ENCODE measurements at regions not wholly inside any gene's neighbourhood (a gene's known extent, or its start where the extent isn't known, plus 50 kb on each side); places are given as distances from the start of the nearest gene placed in this dataset.
A peak's percentile ranks its signal among the peaks of the same experiment; 100 is the strongest.

DNA sequence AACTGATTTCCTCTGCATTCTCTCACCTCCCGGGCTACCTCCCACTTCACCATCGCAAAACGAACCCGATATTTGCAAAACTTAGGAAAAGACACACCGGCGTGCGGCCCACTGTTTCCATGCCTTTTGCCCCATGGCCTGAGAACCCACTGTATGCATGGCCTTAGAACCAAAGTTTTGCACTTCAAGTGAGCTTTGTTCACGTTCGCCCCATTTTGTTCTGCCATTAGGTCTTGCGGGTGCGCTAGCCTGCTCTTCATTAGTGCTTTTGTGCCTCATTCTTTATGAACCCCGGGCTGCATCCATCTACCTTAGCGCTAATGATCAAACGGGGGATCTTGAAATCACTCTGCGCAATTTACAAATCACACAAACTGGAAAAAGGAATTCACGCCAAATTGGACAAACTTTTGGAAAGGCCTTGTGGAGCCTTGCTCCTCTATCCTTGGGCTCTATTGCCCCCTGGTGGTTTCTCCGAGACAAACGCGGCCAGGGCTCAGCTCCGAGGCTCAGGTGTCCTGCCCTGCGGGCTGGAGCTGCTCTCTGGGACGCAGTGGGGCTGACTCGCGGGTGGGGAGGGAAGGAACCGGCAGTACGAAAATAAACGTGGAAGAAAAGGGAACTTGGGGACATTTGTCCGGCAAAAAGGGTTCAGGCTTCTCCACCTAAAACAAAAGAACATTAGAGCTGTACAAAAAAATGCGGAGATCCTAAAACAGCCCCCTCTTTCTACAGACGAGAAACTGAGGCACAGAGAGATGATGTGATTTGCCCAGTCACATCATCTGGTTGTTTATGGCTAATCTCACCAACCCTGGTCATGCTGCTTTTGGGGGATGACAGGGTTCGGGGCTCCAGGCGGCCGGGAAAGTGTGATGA is 300.4 kb upstream of the NFE2L3 start:
- TF ChIP-seq, protein P1, sequence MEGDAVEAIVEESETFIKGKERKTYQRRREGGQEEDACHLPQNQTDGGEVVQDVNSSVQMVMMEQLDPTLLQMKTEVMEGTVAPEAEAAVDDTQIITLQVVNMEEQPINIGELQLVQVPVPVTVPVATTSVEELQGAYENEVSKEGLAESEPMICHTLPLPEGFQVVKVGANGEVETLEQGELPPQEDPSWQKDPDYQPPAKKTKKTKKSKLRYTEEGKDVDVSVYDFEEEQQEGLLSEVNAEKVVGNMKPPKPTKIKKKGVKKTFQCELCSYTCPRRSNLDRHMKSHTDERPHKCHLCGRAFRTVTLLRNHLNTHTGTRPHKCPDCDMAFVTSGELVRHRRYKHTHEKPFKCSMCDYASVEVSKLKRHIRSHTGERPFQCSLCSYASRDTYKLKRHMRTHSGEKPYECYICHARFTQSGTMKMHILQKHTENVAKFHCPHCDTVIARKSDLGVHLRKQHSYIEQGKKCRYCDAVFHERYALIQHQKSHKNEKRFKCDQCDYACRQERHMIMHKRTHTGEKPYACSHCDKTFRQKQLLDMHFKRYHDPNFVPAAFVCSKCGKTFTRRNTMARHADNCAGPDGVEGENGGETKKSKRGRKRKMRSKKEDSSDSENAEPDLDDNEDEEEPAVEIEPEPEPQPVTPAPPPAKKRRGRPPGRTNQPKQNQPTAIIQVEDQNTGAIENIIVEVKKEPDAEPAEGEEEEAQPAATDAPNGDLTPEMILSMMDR (IDR thresholded peaks at IDR 0.05; ENCODE audit: insufficient read depth, low read length): peak; percentile 63
- TF ChIP-seq, protein P2, sequence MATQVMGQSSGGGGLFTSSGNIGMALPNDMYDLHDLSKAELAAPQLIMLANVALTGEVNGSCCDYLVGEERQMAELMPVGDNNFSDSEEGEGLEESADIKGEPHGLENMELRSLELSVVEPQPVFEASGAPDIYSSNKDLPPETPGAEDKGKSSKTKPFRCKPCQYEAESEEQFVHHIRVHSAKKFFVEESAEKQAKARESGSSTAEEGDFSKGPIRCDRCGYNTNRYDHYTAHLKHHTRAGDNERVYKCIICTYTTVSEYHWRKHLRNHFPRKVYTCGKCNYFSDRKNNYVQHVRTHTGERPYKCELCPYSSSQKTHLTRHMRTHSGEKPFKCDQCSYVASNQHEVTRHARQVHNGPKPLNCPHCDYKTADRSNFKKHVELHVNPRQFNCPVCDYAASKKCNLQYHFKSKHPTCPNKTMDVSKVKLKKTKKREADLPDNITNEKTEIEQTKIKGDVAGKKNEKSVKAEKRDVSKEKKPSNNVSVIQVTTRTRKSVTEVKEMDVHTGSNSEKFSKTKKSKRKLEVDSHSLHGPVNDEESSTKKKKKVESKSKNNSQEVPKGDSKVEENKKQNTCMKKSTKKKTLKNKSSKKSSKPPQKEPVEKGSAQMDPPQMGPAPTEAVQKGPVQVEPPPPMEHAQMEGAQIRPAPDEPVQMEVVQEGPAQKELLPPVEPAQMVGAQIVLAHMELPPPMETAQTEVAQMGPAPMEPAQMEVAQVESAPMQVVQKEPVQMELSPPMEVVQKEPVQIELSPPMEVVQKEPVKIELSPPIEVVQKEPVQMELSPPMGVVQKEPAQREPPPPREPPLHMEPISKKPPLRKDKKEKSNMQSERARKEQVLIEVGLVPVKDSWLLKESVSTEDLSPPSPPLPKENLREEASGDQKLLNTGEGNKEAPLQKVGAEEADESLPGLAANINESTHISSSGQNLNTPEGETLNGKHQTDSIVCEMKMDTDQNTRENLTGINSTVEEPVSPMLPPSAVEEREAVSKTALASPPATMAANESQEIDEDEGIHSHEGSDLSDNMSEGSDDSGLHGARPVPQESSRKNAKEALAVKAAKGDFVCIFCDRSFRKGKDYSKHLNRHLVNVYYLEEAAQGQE (IDR thresholded peaks at IDR 0.05; ENCODE audit: insufficient replicate concordance, low read depth): no peak
- TF ChIP-seq POLR2AphosphoS5 (IDR thresholded peaks at IDR 0.05; ENCODE audit: low read depth): no peak

All from HL-60 (cell line).